K562 (cell line): ENCODE measurements at regions not wholly inside any gene's neighbourhood (a gene's known extent, or its start where the extent isn't known, plus 50 kb on each side); places are given as distances from the start of the nearest gene placed in this dataset.

Source experiments
- ATAC-seq: fragments of 200-7000 bp; cut with Tn5 transposase; 3 replicates; pipeline ENCODE4 v1.9.1; 2020; ENCODE audit warnings: moderate library complexity
- BruUV-seq: library from RNA; stranded (reverse); fragments of 400-500 nt; replicated peaks from 2 replicates; lab custom pipeline; 2021; lab: Mats Ljungman, UMichigan
- CTCF ChIA-PET: fragments of 300-600 bp; formaldehyde crosslinking; extraction: SDS; loops from one replicate; lab custom pipeline; 2021; ENCODE audit warnings: low intra/inter-chr PET ratio; lab: Yijun Ruan, JAX
- POLR2A ChIA-PET: fragments of 300-600, 350-650 bp; sonication (Branson Sonifier 250); formaldehyde crosslinking; extraction: SDS; loops from one replicate; lab custom pipeline; 2021; ENCODE audit warnings: antibody characterized with exemption, inconsistent platforms; lab: Yijun Ruan, JAX
- DNase-seq, 4 experiments: peaks; one replicate each; pipeline versions ENCODE4 v3.0.0 to v3.0.0-alpha.2; 2011 to 2018; ENCODE audit warnings: low spot score in 3 of 4, mixed read lengths in 3 of 4; ENCODE audit errors: extremely low read depth in 1 of 4
- FAIRE-seq: peaks from 2 replicates; lab custom pipeline; 2011; peaks lifted over from hg19 to GRCh38; lab: Jason Lieb, UNC
- H2AFZ ChIP-seq: 2 replicates; pipeline ENCODE4 v1.6.0; 2011; ENCODE audit warnings: low read depth, low read length, control low read depth, inconsistent platforms
- H3K27ac ChIP-seq: fragments of 200-600 bp; 3 replicates; pipeline ENCODE4 v1.8.0; 2011; ENCODE audit warnings: low read depth, mild to moderate bottlenecking, control low read depth, inconsistent platforms, low read length, moderate library complexity, mixed read lengths; ENCODE audit errors: extremely low read depth
- H3K27me3 ChIP-seq, 2 experiments: fragments of 300-600 bp in 1 of 2; 2 replicates in 1 of 2; 3 replicates in 1 of 2; pipeline versions ENCODE4 v1.6.0 to v1.8.0; 2011; ENCODE audit warnings: inconsistent platforms in 2 of 2, low read length in 2 of 2, mild to moderate bottlenecking in 1 of 2, mixed read lengths in 1 of 2, moderate library complexity in 1 of 2; ENCODE audit not compliant: control insufficient read depth in 2 of 2, insufficient read depth in 2 of 2
- H3K36me3 ChIP-seq: fragments of 300-600 bp; 3 replicates; pipeline ENCODE4 v1.8.0; 2011; ENCODE audit warnings: mild to moderate bottlenecking, low read length, inconsistent platforms; ENCODE audit not compliant: control insufficient read depth, insufficient read depth
- H3K4me1 ChIP-seq, 2 experiments: fragments of 200-600 bp in 1 of 2; replicated peaks in 1 of 2; 2 replicates in 1 of 2; 3 replicates in 1 of 2; pipeline versions ENCODE4 v1.5.1 to v1.8.0; 2011; ENCODE audit warnings: inconsistent platforms in 2 of 2, low read length in 2 of 2, mild to moderate bottlenecking in 1 of 2, mixed read lengths in 1 of 2, moderate library complexity in 1 of 2; ENCODE audit not compliant: control insufficient read depth in 2 of 2, insufficient read depth in 2 of 2
- H3K4me2 ChIP-seq: 2 replicates; pipeline ENCODE4 v1.6.1; 2011; ENCODE audit warnings: low read length, control low read depth, inconsistent platforms, mixed read lengths; ENCODE audit not compliant: insufficient read depth
- H3K4me3 ChIP-seq: fragments of 200-600 bp; sonication (generic), shearing (Covaris generic); 2 replicates; pipeline ENCODE4 v1.5.1; 2016; ENCODE audit warnings: control low read depth, inconsistent platforms
- H3K79me2 ChIP-seq: fragments of 200-600 bp; 3 replicates; pipeline ENCODE4 v1.8.0; 2011; ENCODE audit warnings: low read length, inconsistent platforms; ENCODE audit not compliant: control insufficient read depth, insufficient read depth
- H3K9ac ChIP-seq, 2 experiments: 2 replicates each; pipeline versions ENCODE4 v1.6.0 to v1.6.1; 2011; ENCODE audit warnings: low read depth in 2 of 2, low read length in 2 of 2, control low read depth in 1 of 2, inconsistent platforms in 1 of 2, mild to moderate bottlenecking in 1 of 2, mixed read lengths in 1 of 2; ENCODE audit not compliant: insufficient read depth in 1 of 2
- H3K9me1 ChIP-seq: one replicate; pipeline ENCODE4 v1.6.0; 2011; ENCODE audit warnings: inconsistent platforms, mild to moderate bottlenecking, low read length, moderate library complexity; ENCODE audit not compliant: control insufficient read depth, insufficient read depth
- H3K9me3 ChIP-seq: replicated peaks from 2 replicates; pipeline ENCODE4 v1.5.1; 2011; ENCODE audit warnings: low read depth, low read length, inconsistent platforms; ENCODE audit not compliant: control insufficient read depth, insufficient read depth
- H4K20me1 ChIP-seq: replicated peaks from 2 replicates; pipeline ENCODE4 v1.6.1; 2011; ENCODE audit warnings: low read length, inconsistent platforms, mixed read lengths; ENCODE audit not compliant: control insufficient read depth, insufficient read depth
- DPF2 ChIP-seq: fragments of 450-650 bp; IDR thresholded peaks from 2 replicates; pipeline ENCODE4 v1.6.1; 2016
- FOXK1 ChIP-seq: sonication (generic); formaldehyde crosslinking; IDR thresholded peaks from 2 replicates; pipeline ENCODE4 v1.8.0; 2022; ENCODE audit warnings: missing genetic modification reagents, mild to moderate bottlenecking, borderline replicate concordance
- NR2C1 ChIP-seq, 2 experiments: fragments of 450-650 bp; IDR thresholded peaks; 2 replicates each; pipeline ENCODE4 v1.6.1; 2017; ENCODE audit warnings: mild to moderate bottlenecking in 2 of 2, antibody characterized with exemption in 1 of 2, inconsistent platforms in 1 of 2, missing compliant biosample characterization in 1 of 2, missing genetic modification characterization in 1 of 2
- NR2C2 ChIP-seq, 2 experiments: fragments of 200-800 bp in 1 of 2; sonication (Bioruptor generic) in 1 of 2; sonication (generic) in 1 of 2; formaldehyde crosslinking in 1 of 2; IDR thresholded peaks; 2 replicates each; pipeline versions ENCODE4 v1.6.1 to v1.8.0; 2016 to 2022; ENCODE audit warnings: mild to moderate bottlenecking in 1 of 2, missing compliant biosample characterization in 1 of 2, missing genetic modification characterization in 1 of 2, missing genetic modification reagents in 1 of 2
- XRCC4 ChIP-seq: IDR thresholded peaks from one replicate; pipeline ENCODE4 v1.6.1; 2011; ENCODE audit not compliant: insufficient read depth, insufficient read length; ENCODE audit errors: extremely low read depth
- WGBS: fragments of 100-300 bp; shearing (Covaris generic); methylation state at CpG from one replicate; pipeline ENCODE4 v1.1.6; 2016; ENCODE audit warnings: low coverage, mixed read lengths; ENCODE audit not compliant: insufficient coverage; ENCODE audit errors: missing lambda C conversion rate; 5-methylcytosine and 5-hydroxymethylcytosine counted together
- in situ Hi-C: fragments of 300-500 bp; cut with MboI; formaldehyde crosslinking; loops from 4 replicates; pipeline ENCODE4 v1.15.0; 2018; ENCODE audit warnings: inconsistent platforms, mixed read lengths
- intact Hi-C: fragments of 100-400 bp; cut with micrococcal nuclease; formaldehyde crosslinking; loops from 2 replicates; pipeline ENCODE4 v1.14.2; 2022

DNA sequence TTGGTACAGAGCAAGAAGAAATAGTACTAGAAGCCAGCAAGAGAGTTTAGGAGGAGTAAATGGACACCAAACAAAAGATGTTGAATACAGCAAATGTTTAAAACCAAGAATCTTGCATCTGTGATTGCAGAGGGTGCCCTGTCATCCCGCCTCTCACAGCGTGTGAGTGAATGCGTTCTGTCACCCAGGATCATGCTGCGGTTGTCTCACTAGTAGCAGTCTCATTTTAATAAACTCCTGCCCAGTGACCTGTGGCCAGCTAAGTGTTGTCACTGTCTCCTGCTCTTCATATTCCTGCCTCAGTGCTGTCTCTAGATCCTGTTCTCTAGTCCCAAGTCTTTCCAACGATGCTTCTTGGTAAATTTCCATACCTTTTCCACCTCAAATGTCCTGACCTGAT, 584.6 kb downstream of the MCTP2 start:
- Histone ChIP-seq H3K9me1 (no peaks in the 10 kb centered on the region), H3K4me1 (no peaks in the 10 kb centered on the region), H3K4me2 (no peak overlapping the region), H4K20me1 (no peaks in the 10 kb centered on the region), H3K9me3 (no peaks in the 10 kb centered on the region), H3K27ac (no peak overlapping the region), H3K36me3 (no peaks in the 10 kb centered on the region), H3K27me3 (no peaks in the 10 kb centered on the region; a peak in 1 of 5 replicates), H3K4me3 (no peak overlapping the region), H3K79me2 (no peaks in the 10 kb centered on the region), H2AFZ (peak overlapping the region; percentile 23; the same call in 1 of the 2 replicates), H3K9ac (no peak overlapping the region)
- ChIA-PET CTCF (no interaction called here), POLR2A (no interaction called here)
- DNase-seq (no peak), FAIRE-seq (no peak), ATAC-seq (peak; percentile 69)
- 0% methylated on average over 5 of the region's 5 CpGs for whole genome bisulfite sequencing
- intact Hi-C loops = no loop called here
- TF ChIP-seq XRCC4 = no peak
- no peak for TF ChIP-seq DPF2
- no TSS peak for BruUV-seq
- in situ Hi-C loops = no loop called here

GRCh38 chr15:94829887-94830884, 598.8 kb downstream of the MCTP2 start:
- ATAC-seq (peak; percentile 65), DNase-seq (no peak), FAIRE-seq (peak; percentile 11)
- Histone ChIP-seq H3K4me1 (peaks cover 0 to 5% of the 10 kb centered on the region in 2 experiments; a peak in 1 of 5 replicates), H4K20me1 (no peaks in the 10 kb centered on the region), H3K9me3 (no peaks in the 10 kb centered on the region), H3K79me2 (no peaks in the 10 kb centered on the region), H3K27ac (no peak overlapping the region), H3K9ac (no peak overlapping the region), H3K4me3 (no peak overlapping the region), H3K36me3 (no peaks in the 10 kb centered on the region), H2AFZ (peak overlapping the region; percentile 43), H3K4me2 (no peak overlapping the region), H3K27me3 (peaks cover 0 to 3% of the 10 kb centered on the region in 2 experiments; a peak in 1 of 5 replicates), H3K9me1 (no peaks in the 10 kb centered on the region)
- BruUV-seq = no TSS peak
- CTCF ChIA-PET = no interaction called here
- intact Hi-C loops = no loop called here
- 20% methylated on average over 15 of the region's 15 CpGs for WGBS
- in situ Hi-C loops = no loop called here
- POLR2A ChIA-PET = interaction anchor here (0.9 to 1.0 kb wide), 2 partner anchors 9 to 156 kb away, joined by 3 read pairs; no protein-coding TSS in a partner anchor
- TF ChIP-seq NR2C2 (CRISPR knock-in tag; IDR thresholded peaks at IDR 0.05) (no peak), NR2C2 (tag; IDR thresholded peaks at IDR 0.05) (peak; percentile 30; the same call in 1 of the 2 replicates), NR2C1 (IDR thresholded peaks at IDR 0.05) (peak; percentile 78), NR2C1 (tag; IDR thresholded peaks at IDR 0.05) (peak; percentile 84), FOXK1 (no peak)
